Mononuclear cell (primary cell): ENCODE measurements at regions not wholly inside any gene's neighbourhood (a gene's known extent, or its start where the extent isn't known, plus 50 kb on each side); places are given as distances from the start of the nearest gene placed in this dataset.
"Not testable (repeated sequence)": the region's sequence is repeated elsewhere in the genome, so short reads cannot be mapped to it uniquely, and the experiment has no call there.

Experiments
- H3K27me3 ChIP-seq: 2 replicates; pipeline ENCODE4 v1.6.0; 2011; ENCODE audit warnings: low read length, control low read depth; ENCODE audit not compliant: insufficient read depth
- H3K4me1 ChIP-seq: 2 replicates; pipeline ENCODE4 v1.5.1; 2011; ENCODE audit warnings: mild to moderate bottlenecking, low read length, control low read depth; ENCODE audit not compliant: insufficient read depth
- H3K4me3 ChIP-seq: 2 replicates; pipeline ENCODE4 v1.5.1; 2011; ENCODE audit warnings: mild to moderate bottlenecking, low read length, moderate library complexity
- H3K9me3 ChIP-seq: 2 replicates; pipeline ENCODE4 v1.5.1; 2011; ENCODE audit warnings: low read depth, mild to moderate bottlenecking, control low read depth, low read length

- H3K27me3 ChIP-seq = no peaks in the 10 kb centered on the region
- H3K4me3 ChIP-seq = no peak overlapping the region
- no peaks in the 10 kb centered on the region for H3K9me3 ChIP-seq
- H3K4me1 ChIP-seq = no peaks in the 10 kb centered on the region
Observed at GRCh38 chr12:66808606-66809005, 129.7 kb upstream of the GRIP1 start.

DNA sequence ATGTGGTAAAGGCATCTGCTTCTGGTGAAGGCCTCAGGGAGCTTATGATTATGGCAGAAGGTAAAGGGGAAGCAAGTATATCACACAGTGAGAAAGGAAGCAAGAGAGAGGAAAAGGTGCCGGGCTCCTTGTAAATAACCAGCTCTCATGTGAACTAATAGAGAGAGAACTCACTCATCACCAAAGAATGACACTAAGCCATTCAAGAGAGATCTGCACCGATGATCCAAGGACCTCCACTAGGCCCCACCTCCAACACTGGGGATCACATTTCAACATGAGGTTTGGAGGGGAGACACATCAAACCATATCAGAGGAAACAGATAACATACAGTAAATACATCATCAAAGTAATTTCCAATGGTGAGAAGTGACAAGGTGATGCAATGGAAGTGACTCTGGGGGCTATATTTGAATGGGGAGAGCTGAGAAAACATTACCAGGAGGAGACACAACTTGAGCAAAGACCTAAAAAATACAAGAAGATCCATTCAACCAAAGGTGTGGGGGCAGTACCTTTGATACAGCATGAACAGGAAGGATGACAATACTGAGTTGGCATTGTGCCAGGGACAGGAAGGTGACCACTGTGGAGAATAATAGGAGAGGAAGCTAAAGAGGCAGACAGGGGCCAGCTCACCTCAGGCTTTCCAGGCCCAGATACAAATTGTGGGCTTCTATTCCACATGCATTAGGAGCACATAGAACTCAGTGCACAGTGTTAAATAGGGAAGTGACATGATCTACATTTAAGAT lies 134.4 kb upstream of the GRIP1 start:
- no peaks in the 10 kb centered on the region for H3K9me3 ChIP-seq
- H3K27me3 ChIP-seq = no peaks in the 10 kb centered on the region
- H3K4me3 ChIP-seq = no peak overlapping the region
- no peaks in the 10 kb centered on the region for H3K4me1 ChIP-seq

DNA sequence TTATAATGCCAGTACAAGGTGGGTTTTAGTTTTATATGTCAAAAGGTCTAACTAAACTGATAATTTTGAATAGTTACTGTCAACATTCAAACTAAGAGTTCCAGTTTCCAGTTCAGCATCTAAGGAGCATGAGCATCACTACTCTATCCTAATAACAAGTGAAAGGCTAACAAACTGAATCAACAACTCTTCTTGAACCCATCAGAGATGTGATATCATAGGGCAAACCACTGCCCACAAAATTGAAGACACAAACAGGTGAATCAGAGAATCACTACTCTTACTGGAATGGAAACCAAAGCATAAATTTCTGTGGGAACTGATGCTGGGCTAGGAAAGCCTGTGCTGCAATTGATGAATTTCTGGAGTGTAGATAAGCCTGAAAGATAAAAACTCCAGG lies 140.7 kb upstream of the GRIP1 start:
- H3K9me3 ChIP-seq = no peaks in the 10 kb centered on the region
- H3K4me1 ChIP-seq = no peaks in the 10 kb centered on the region
- no peak overlapping the region for H3K4me3 ChIP-seq
- H3K27me3 ChIP-seq = no peaks in the 10 kb centered on the region

DNA sequence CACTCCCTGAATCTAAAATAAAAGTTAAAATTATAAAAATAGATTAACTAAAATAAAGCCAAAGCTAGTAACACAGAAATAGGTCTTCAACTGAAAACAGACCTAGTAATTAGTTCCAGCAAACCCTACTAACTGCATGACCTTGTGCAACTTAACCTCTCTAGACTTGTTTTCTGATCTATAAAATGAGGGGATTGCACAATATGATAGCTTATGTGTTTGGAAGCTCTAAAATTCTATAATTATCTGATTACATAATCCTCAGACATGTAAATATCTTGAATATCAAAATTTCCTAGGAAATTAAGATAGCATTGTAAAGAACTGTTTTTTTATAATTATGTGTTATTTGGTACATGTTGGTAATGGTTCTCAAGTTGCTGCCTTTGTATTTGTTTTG lies 144.1 kb upstream of the GRIP1 start:
- Histone ChIP-seq H3K9me3 (no peaks in the 10 kb centered on the region), H3K4me3 (no peak overlapping the region), H3K27me3 (no peaks in the 10 kb centered on the region), H3K4me1 (no peaks in the 10 kb centered on the region)

GRCh38 chr12:66823857-66824570 lies 145.1 kb upstream of the GRIP1 start:
- no peaks in the 10 kb centered on the region for H3K9me3 ChIP-seq
- no peak overlapping the region for H3K4me3 ChIP-seq
- H3K4me1 ChIP-seq = peaks cover 3% of the 10 kb centered on the region
- H3K27me3 ChIP-seq = no peaks in the 10 kb centered on the region

- not testable (repeated sequence) for H3K4me3 ChIP-seq, H3K27me3 ChIP-seq, H3K9me3 ChIP-seq
- H3K4me1 ChIP-seq = peaks cover 18% of the 10 kb centered on the region
Observed at GRCh38 chr12:66825921-66826320, 147.0 kb upstream of the GRIP1 start.

- H3K27me3 ChIP-seq = no peaks in the 10 kb centered on the region
- H3K4me1 ChIP-seq = peaks cover 18% of the 10 kb centered on the region
- H3K4me3 ChIP-seq = no peak overlapping the region
- H3K9me3 ChIP-seq = no peaks in the 10 kb centered on the region
Observed at GRCh38 chr12:66829660-66830325, 150.9 kb upstream of the GRIP1 start.

- Histone ChIP-seq H3K9me3 (no peaks in the 10 kb centered on the region), H3K4me3 (no peak overlapping the region), H3K4me1 (peaks cover 18% of the 10 kb centered on the region), H3K27me3 (no peaks in the 10 kb centered on the region)
Observed at GRCh38 chr12:66831495-66831894, 152.6 kb upstream of the GRIP1 start.

GRCh38 chr12:66832997-66833396 lies 154.1 kb upstream of the GRIP1 start:
- Histone ChIP-seq H3K4me1 (peaks cover 18% of the 10 kb centered on the region), H3K4me3 (no peak overlapping the region), H3K27me3 (no peaks in the 10 kb centered on the region), H3K9me3 (no peaks in the 10 kb centered on the region)

DNA sequence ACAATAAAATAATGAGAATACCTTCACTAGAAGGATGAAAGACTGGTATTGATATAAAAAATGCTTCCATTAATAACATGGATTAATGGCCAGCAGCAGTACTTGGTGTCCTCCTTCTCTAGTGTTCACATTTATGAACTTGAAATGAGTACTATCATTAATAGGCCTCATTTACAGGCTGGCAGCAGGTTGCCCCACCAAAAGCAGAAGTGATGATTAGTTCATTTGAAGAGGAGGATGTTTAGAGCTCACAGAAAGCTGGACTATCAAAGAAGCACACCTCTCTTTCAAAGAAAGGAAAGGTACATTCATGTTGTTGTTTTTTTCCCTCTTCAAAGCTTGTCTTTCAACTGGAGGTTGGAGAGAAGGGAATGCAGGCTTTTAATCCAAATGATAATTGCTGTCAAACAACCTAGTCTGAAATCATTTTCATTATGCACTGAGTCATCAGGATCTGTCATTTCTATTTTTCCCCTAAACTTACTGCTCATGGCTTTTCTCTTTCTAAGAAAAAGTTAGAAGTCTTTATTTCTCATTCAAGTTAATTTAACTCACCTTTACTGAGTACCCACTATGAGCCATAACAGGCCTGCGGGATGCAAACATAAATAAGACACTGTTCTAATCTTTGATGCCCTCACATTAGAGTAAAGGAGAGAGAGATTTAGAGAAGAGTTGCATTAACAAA lies 157.9 kb upstream of the GRIP1 start:
- no peak overlapping the region for H3K4me3 ChIP-seq
- no peaks in the 10 kb centered on the region for H3K4me1 ChIP-seq
- no peaks in the 10 kb centered on the region for H3K9me3 ChIP-seq
- no peaks in the 10 kb centered on the region for H3K27me3 ChIP-seq

DNA sequence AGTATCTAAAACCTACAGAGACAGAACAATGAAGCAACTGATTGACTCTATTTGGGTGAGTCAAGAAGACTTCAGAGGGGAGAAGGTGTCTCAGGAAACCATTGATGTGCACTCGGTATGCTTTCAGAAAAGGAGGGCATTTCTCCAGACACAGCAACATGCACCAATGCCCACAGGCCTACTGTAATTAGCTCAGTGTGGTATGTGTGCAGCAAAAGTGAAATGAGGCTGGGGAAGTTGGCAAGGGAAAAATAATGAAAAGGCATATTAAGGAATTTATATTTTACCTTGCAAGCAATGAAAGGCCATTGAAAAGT lies 158.4 kb upstream of the GRIP1 start:
- Histone ChIP-seq H3K4me3 (no peak overlapping the region), H3K9me3 (no peaks in the 10 kb centered on the region), H3K4me1 (no peaks in the 10 kb centered on the region), H3K27me3 (no peaks in the 10 kb centered on the region)

DNA sequence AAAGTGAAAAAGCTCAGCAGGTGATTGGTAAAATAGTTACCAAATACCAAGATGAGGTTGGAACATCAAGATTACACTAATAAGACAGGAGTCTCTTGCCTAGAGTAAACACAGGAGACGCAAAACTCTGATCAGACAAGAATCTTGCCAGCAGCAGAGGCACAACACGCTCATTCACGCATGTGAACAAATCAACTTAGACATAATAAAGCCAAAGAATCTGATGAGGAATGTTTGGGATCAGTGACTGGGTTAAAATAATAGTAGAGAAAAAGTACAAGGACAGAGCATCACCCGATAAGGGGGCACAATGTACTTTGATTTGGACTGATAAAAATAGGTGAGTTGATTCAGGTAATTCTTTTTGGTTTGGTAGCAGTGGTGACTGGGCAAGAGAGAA lies 159.5 kb upstream of the GRIP1 start:
- H3K4me1 ChIP-seq = no peaks in the 10 kb centered on the region
- H3K27me3 ChIP-seq = no peaks in the 10 kb centered on the region
- no peaks in the 10 kb centered on the region for H3K9me3 ChIP-seq
- no peak overlapping the region for H3K4me3 ChIP-seq

DNA sequence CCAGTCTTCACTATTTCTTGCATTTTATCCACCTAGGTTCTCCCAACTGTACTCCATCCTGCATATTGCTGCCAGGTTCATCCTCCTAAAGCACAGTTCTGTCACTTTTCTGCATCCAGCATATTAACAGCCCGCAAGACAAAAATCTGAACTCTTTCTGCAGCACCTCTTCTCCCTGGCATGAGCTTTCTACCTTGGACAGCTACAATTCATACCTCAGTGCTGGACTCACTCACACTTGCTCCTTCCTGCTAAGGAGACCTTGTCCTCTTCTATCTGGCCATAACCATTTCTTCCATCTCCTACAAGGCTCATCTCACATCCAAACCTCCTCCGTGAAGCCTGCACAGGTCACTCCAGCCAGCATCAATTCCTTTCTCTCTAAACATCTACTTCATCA lies 170.1 kb upstream of the GRIP1 start:
- Histone ChIP-seq H3K9me3 (no peaks in the 10 kb centered on the region), H3K4me3 (no peak overlapping the region), H3K4me1 (no peaks in the 10 kb centered on the region), H3K27me3 (no peaks in the 10 kb centered on the region)

DNA sequence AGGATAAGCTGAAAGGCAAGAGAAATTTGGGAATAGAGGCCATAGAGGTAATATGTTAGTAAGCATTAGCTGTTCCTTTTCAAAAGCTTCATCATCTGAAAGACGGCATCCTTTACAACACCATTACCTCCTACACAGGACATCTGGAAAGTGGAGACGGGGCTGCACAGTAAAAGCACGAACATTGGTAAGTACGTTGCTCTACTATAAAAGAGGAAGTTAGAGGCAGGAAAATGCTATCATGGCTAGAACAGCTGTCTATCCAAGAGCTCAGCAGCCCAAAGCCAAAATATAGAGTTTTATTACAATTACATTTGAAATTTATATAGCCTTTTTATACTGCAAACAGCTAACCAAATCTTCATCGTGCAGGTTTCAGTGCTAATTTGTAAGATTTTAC lies 172.3 kb upstream of the GRIP1 start:
- no peak overlapping the region for H3K4me3 ChIP-seq
- no peaks in the 10 kb centered on the region for H3K4me1 ChIP-seq
- no peaks in the 10 kb centered on the region for H3K27me3 ChIP-seq
- no peaks in the 10 kb centered on the region for H3K9me3 ChIP-seq

DNA sequence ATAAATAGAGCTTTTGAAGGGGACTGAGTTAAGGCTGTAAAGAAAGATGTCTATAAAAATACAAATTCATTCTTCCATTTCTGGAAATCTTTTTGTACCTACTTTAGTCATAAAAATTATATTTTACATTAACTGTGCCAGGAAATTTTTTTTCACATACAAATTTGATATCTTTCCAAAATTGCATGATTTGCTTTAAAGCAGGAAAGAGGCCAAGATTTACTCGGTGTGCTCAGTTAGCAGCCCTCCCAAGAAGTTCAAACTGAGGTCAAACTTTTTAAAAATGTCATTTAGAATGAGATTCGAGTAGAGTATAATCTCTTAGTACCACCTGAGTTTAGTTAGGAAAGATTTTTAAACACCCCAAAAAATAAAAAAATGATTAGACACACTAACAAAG lies 173.2 kb upstream of the GRIP1 start:
- Histone ChIP-seq H3K27me3 (no peaks in the 10 kb centered on the region), H3K9me3 (no peaks in the 10 kb centered on the region), H3K4me3 (no peak overlapping the region), H3K4me1 (no peaks in the 10 kb centered on the region)
